GM13976 (cell line): ENCODE measurements at regions not wholly inside any gene's neighbourhood (a gene's known extent, or its start where the extent isn't known, plus 50 kb on each side); places are given as distances from the start of the nearest gene placed in this dataset.

Source experiments
- DNase-seq: peaks from one replicate; pipeline ENCODE4 v3.0.0; 2012; ENCODE audit warnings: low spot score
- CTCF ChIP-seq: IDR thresholded peaks from 2 replicates; pipeline ENCODE4 v1.5.1; 2012; ENCODE audit warnings: borderline replicate concordance, mild to moderate bottlenecking; ENCODE audit not compliant: insufficient read depth; ENCODE audit errors: extremely low read depth, missing control alignments, control extremely low read depth
- in situ Hi-C: fragments of 300-500 bp; cut with MboI; formaldehyde crosslinking; loops from one replicate; pipeline ENCODE4 v1.12.0; 2022; ENCODE audit warnings: low sequenced_read_pairs, mixed read lengths, inconsistent platforms; ENCODE audit not compliant: unreplicated experiment

- in situ Hi-C loops, result no loop called here
- no peak for DNase-seq
- TF ChIP-seq CTCF, result no peak
Observed at GRCh38 chr11:121938076-121938475, 177.9 kb downstream of the BLID start.

GRCh38 chr11:121936781-121937447, 179.1 kb downstream of the BLID start:
- in situ Hi-C loops, result no loop called here
- no peak for TF ChIP-seq CTCF
- DNase-seq, result no peak

GRCh38 chr11:121936370-121936769, 179.6 kb downstream of the BLID start:
- no peak for TF ChIP-seq CTCF
- no peak for DNase-seq
- in situ Hi-C loops, result no loop called here

GRCh38 chr11:121933694-121934093, 182.3 kb downstream of the BLID start:
- DNase-seq, result no peak
- in situ Hi-C loops, result no loop called here
- TF ChIP-seq CTCF, result no peak

GRCh38 chr11:121933294-121933693, 182.7 kb downstream of the BLID start:
- in situ Hi-C loops, result no loop called here
- DNase-seq, result no peak
- TF ChIP-seq CTCF, result no peak

GRCh38 chr11:121932646-121933185, 183.3 kb downstream of the BLID start:
- no peak for TF ChIP-seq CTCF
- no peak for DNase-seq
- in situ Hi-C loops, result no loop called here
